IPS DF 6.9 (cell line): ENCODE measurements at regions not wholly inside any gene's neighbourhood (a gene's known extent, or its start where the extent isn't known, plus 50 kb on each side); places are given as distances from the start of the nearest gene placed in this dataset.

ENCODE experiments used
- DNase-seq: peaks from one replicate; pipeline ENCODE4 v3.0.0-alpha.2; 2013; ENCODE audit warnings: low read depth, low spot score
- H3K27ac ChIP-seq: one replicate; pipeline ENCODE4 v1.5.1; 2013; ENCODE audit warnings: low read length, control low read depth
- H3K27me3 ChIP-seq: 2 replicates; pipeline ENCODE4 v1.6.1; 2013; ENCODE audit warnings: mild to moderate bottlenecking, low read length; ENCODE audit not compliant: control insufficient read depth, insufficient read depth
- H3K36me3 ChIP-seq: 2 replicates; pipeline ENCODE4 v1.6.1; 2013; ENCODE audit warnings: low read length; ENCODE audit not compliant: control insufficient read depth, insufficient read depth
- H3K4me1 ChIP-seq: 2 replicates; pipeline ENCODE4 v1.6.1; 2013; ENCODE audit warnings: low read length; ENCODE audit not compliant: control insufficient read depth, insufficient read depth
- H3K4me3 ChIP-seq: 2 replicates; pipeline ENCODE4 v1.5.1; 2013; ENCODE audit warnings: mild to moderate bottlenecking, low read length
- H3K9me3 ChIP-seq: 2 replicates; pipeline ENCODE4 v1.6.1; 2013; ENCODE audit warnings: low read length, inconsistent platforms; ENCODE audit not compliant: control insufficient read depth, insufficient read depth
- WGBS: extraction: QIAGEN DNeasy Blood & Tissue Kit; methylation state at CpG from one replicate; pipeline ENCODE4 v1.1.7; 2013; ENCODE audit warnings: mixed read lengths, missing lambda C conversion rate; ENCODE audit not compliant: insufficient read length, insufficient coverage; 5-methylcytosine and 5-hydroxymethylcytosine counted together

GRCh38 chr5:15013654-15014463 is 142.3 kb upstream of the ANKH start:
- WGBS: no CpG with 5 or more reads among the region's 3 CpGs
- H3K27me3 ChIP-seq: no peaks in the 10 kb centered on the region
- no peak overlapping the region for H3K4me3 ChIP-seq
- H3K4me1 ChIP-seq: no peaks in the 10 kb centered on the region
- no peaks in the 10 kb centered on the region for H3K9me3 ChIP-seq
- no peaks in the 10 kb centered on the region for H3K36me3 ChIP-seq
- H3K27ac ChIP-seq: no peak overlapping the region
- no peak for DNase-seq

GRCh38 chr5:15012061-15012460 is 140.5 kb upstream of the ANKH start:
- H3K4me1 ChIP-seq: peaks cover 2% of the 10 kb centered on the region; the same call in 1 of the 2 replicates
- no peaks in the 10 kb centered on the region for H3K36me3 ChIP-seq
- no peak overlapping the region for H3K4me3 ChIP-seq
- DNase-seq: no peak
- no peaks in the 10 kb centered on the region for H3K27me3 ChIP-seq
- no peaks in the 10 kb centered on the region for H3K9me3 ChIP-seq
- no peak overlapping the region for H3K27ac ChIP-seq

- no CpG with 5 or more reads among the region's 4 CpGs for WGBS
Observed at GRCh38 chr5:15010936-15011335, 139.4 kb upstream of the ANKH start.

GRCh38 chr5:15009420-15009819 is 137.8 kb upstream of the ANKH start:
- Histone ChIP-seq H3K27ac (no peak overlapping the region), H3K36me3 (no peaks in the 10 kb centered on the region), H3K4me3 (no peak overlapping the region), H3K27me3 (no peaks in the 10 kb centered on the region), H3K9me3 (no peaks in the 10 kb centered on the region), H3K4me1 (peaks cover 2% of the 10 kb centered on the region; the same call in 1 of the 2 replicates)
- no CpG with 5 or more reads among the region's 3 CpGs for whole genome bisulfite sequencing
- DNase-seq: no peak

More at GRCh38 chr5:15010936-15011335, 139.4 kb upstream of the ANKH start:
- DNase-seq: no peak
- Histone ChIP-seq H3K4me1 (peaks cover 2% of the 10 kb centered on the region; the same call in 1 of the 2 replicates), H3K27ac (no peak overlapping the region), H3K36me3 (no peaks in the 10 kb centered on the region), H3K27me3 (no peaks in the 10 kb centered on the region), H3K9me3 (no peaks in the 10 kb centered on the region), H3K4me3 (no peak overlapping the region)

GRCh38 chr5:15008921-15009320 is 137.3 kb upstream of the ANKH start:
- Histone ChIP-seq H3K4me3 (no peak overlapping the region), H3K36me3 (no peaks in the 10 kb centered on the region), H3K4me1 (peaks cover 2% of the 10 kb centered on the region; the same call in 1 of the 2 replicates), H3K9me3 (no peaks in the 10 kb centered on the region), H3K27me3 (no peaks in the 10 kb centered on the region), H3K27ac (no peak overlapping the region)
- WGBS: no CpG with 5 or more reads among the region's 5 CpGs
- DNase-seq: no peak

- Histone ChIP-seq H3K27ac (no peak overlapping the region), H3K4me1 (peaks cover 2% of the 10 kb centered on the region; the same call in 1 of the 2 replicates), H3K9me3 (no peaks in the 10 kb centered on the region), H3K36me3 (no peaks in the 10 kb centered on the region), H3K27me3 (no peaks in the 10 kb centered on the region), H3K4me3 (no peak overlapping the region)
- no CpG with 5 or more reads among the region's 8 CpGs for WGBS
- DNase-seq: no peak
Observed at GRCh38 chr5:15008476-15008875, 136.9 kb upstream of the ANKH start.

GRCh38 chr5:15007646-15008045 is 136.1 kb upstream of the ANKH start:
- DNase-seq: no peak
- WGBS: no CpG with 5 or more reads among the region's 4 CpGs
- peaks cover 2% of the 10 kb centered on the region; the same call in 1 of the 2 replicates for H3K4me1 ChIP-seq
- H3K9me3 ChIP-seq: no peaks in the 10 kb centered on the region
- H3K36me3 ChIP-seq: no peaks in the 10 kb centered on the region
- no peak overlapping the region for H3K27ac ChIP-seq
- no peak overlapping the region for H3K4me3 ChIP-seq
- H3K27me3 ChIP-seq: no peaks in the 10 kb centered on the region

GRCh38 chr5:15004506-15004905 is 132.9 kb upstream of the ANKH start:
- Histone ChIP-seq H3K27ac (no peak overlapping the region), H3K27me3 (no peaks in the 10 kb centered on the region), H3K4me1 (peaks cover 2% of the 10 kb centered on the region; the same call in 1 of the 2 replicates), H3K4me3 (no peak overlapping the region), H3K9me3 (no peaks in the 10 kb centered on the region), H3K36me3 (no peaks in the 10 kb centered on the region)
- DNase-seq: no peak

GRCh38 chr5:15003511-15003920 is 131.9 kb upstream of the ANKH start:
- no CpG with 5 or more reads among the region's 4 CpGs for WGBS

GRCh38 chr5:15002791-15003190 is 131.2 kb upstream of the ANKH start:
- Histone ChIP-seq H3K36me3 (no peaks in the 10 kb centered on the region), H3K27me3 (no peaks in the 10 kb centered on the region), H3K4me3 (no peak overlapping the region), H3K27ac (no peak overlapping the region), H3K9me3 (no peaks in the 10 kb centered on the region), H3K4me1 (no peaks in the 10 kb centered on the region)
- no CpG with 5 or more reads among the region's 2 CpGs for WGBS
- no peak for DNase-seq

More at GRCh38 chr5:15003511-15003920, 131.9 kb upstream of the ANKH start:
- Histone ChIP-seq H3K27ac (no peak overlapping the region), H3K36me3 (no peaks in the 10 kb centered on the region), H3K27me3 (no peaks in the 10 kb centered on the region), H3K4me1 (no peaks in the 10 kb centered on the region; the same call in 1 of the 2 replicates), H3K4me3 (no peak overlapping the region), H3K9me3 (no peaks in the 10 kb centered on the region)
- DNase-seq: no peak

GRCh38 chr5:15002173-15002572 is 130.6 kb upstream of the ANKH start:
- H3K27me3 ChIP-seq: no peaks in the 10 kb centered on the region
- DNase-seq: no peak
- no CpG with 5 or more reads among the region's 10 CpGs for WGBS
- no peak overlapping the region for H3K27ac ChIP-seq
- no peaks in the 10 kb centered on the region for H3K4me1 ChIP-seq
- H3K9me3 ChIP-seq: no peaks in the 10 kb centered on the region
- H3K36me3 ChIP-seq: no peaks in the 10 kb centered on the region
- no peak overlapping the region for H3K4me3 ChIP-seq
